Keratinocyte (primary cell): ENCODE measurements at regions not wholly inside any gene's neighbourhood (a gene's known extent, or its start where the extent isn't known, plus 50 kb on each side); places are given as distances from the start of the nearest gene placed in this dataset.

Experiments used
- DNase-seq: peaks from one replicate; pipeline ENCODE4 v3.0.0-alpha.2; 2011; ENCODE audit warnings: low read depth, missing footprints, low spot score
- FAIRE-seq: peaks from 2 replicates; lab custom pipeline; 2011; peaks lifted over from hg19 to GRCh38; lab: Jason Lieb, UNC
- H2AFZ ChIP-seq: 2 replicates; pipeline ENCODE4 v1.6.0; 2012; ENCODE audit warnings: low read length, control low read depth, inconsistent platforms; ENCODE audit not compliant: control insufficient read depth
- H3K27ac ChIP-seq: 2 replicates; pipeline ENCODE4 v1.5.1; 2011; ENCODE audit warnings: low read length; ENCODE audit not compliant: control insufficient read depth, insufficient read depth
- H3K27me3 ChIP-seq: 3 replicates; pipeline ENCODE4 v1.6.0; 2011; ENCODE audit warnings: low read length; ENCODE audit not compliant: control insufficient read depth, insufficient read depth; ENCODE audit errors: extremely low read depth
- H3K36me3 ChIP-seq, 2 experiments: 2 replicates in 1 of 2; 3 replicates in 1 of 2; pipeline ENCODE4 v1.5.1; 2011; ENCODE audit warnings: low read length in 2 of 2, mild to moderate bottlenecking in 1 of 2; ENCODE audit not compliant: control insufficient read depth in 2 of 2, insufficient read depth in 2 of 2; ENCODE audit errors: extremely low read depth in 1 of 2
- H3K4me1 ChIP-seq: 3 replicates; pipeline ENCODE4 v1.5.1; 2011; ENCODE audit warnings: low read length; ENCODE audit not compliant: control insufficient read depth, insufficient read depth; ENCODE audit errors: extremely low read depth
- H3K4me2 ChIP-seq: 3 replicates; pipeline ENCODE4 v1.6.0; 2011; ENCODE audit warnings: low read depth, low read length; ENCODE audit not compliant: control insufficient read depth, insufficient read depth; ENCODE audit errors: extremely low read depth
- H3K4me3 ChIP-seq, 3 experiments: fragments of 200-600 bp in 1 of 3; sonication (generic) in 1 of 3; 2 replicates in 2 of 3; 3 replicates in 1 of 3; pipeline ENCODE4 v1.5.1; 2011 to 2016; ENCODE audit warnings: low read length in 3 of 3, mild to moderate bottlenecking in 3 of 3, control low read depth in 2 of 3, inconsistent platforms in 1 of 3, low read depth in 1 of 3, mixed read lengths in 1 of 3, mixed run types in 1 of 3, moderate library complexity in 1 of 3; ENCODE audit not compliant: control insufficient read depth in 2 of 3, insufficient read depth in 2 of 3; ENCODE audit errors: extremely low read depth in 1 of 3
- H3K79me2 ChIP-seq: 2 replicates; pipeline ENCODE4 v1.6.0; 2012; ENCODE audit warnings: low read length; ENCODE audit not compliant: control insufficient read depth, insufficient read depth
- H3K9ac ChIP-seq: 3 replicates; pipeline ENCODE4 v1.6.0; 2011; ENCODE audit warnings: low read length; ENCODE audit not compliant: control insufficient read depth, insufficient read depth; ENCODE audit errors: extremely low read depth
- H3K9me1 ChIP-seq: 3 replicates; pipeline ENCODE4 v1.6.0; 2011; ENCODE audit warnings: low read length; ENCODE audit not compliant: control insufficient read depth, insufficient read depth; ENCODE audit errors: extremely low read depth
- H3K9me3 ChIP-seq: 2 replicates; pipeline ENCODE4 v1.5.1; 2012; ENCODE audit warnings: low read depth, low read length; ENCODE audit not compliant: control insufficient read depth
- H4K20me1 ChIP-seq: 3 replicates; pipeline ENCODE4 v1.6.0; 2011; ENCODE audit warnings: low read length; ENCODE audit not compliant: control insufficient read depth, insufficient read depth; ENCODE audit errors: extremely low read depth
- CTCF ChIP-seq, 3 experiments: IDR thresholded peaks in 1 of 3; conservative IDR thresholded peaks in 1 of 3; optimal IDR thresholded peaks in 1 of 3; 2 replicates in 2 of 3; 3 replicates in 1 of 3; pipeline versions ENCODE3 to v1.5.1; 2011; ENCODE audit warnings: low read length in 3 of 3, mild to moderate bottlenecking in 3 of 3, moderate library complexity in 2 of 3, control low read depth in 1 of 3, inconsistent platforms in 1 of 3; ENCODE audit not compliant: insufficient read depth in 2 of 3; ENCODE audit errors: extremely low read depth in 1 of 3
- EZH2 ChIP-seq: IDR thresholded peaks from one replicate; pipeline ENCODE4 v1.6.1; 2012; ENCODE audit warnings: inconsistent platforms, mild to moderate bottlenecking, low read length, moderate library complexity
- dilution Hi-C: fragments of 300-500 bp; cut with MboI; formaldehyde crosslinking; loops from one replicate; pipeline ENCODE4 v1.7.0; 2020; ENCODE audit warnings: low sequenced_read_pairs; ENCODE audit not compliant: extremely low pct_ligation_motif_present

GRCh38 chr22:48594016-48594756 is 1233.5 kb downstream of the BRD1 start:
- Histone ChIP-seq H3K9ac (no peak overlapping the region), H3K4me1 (no peaks in the 10 kb centered on the region), H3K4me2 (no peak overlapping the region), H2AFZ (no peak overlapping the region), H3K9me3 (peaks cover 28% of the 10 kb centered on the region), H3K9me1 (no peaks in the 10 kb centered on the region), H3K79me2 (no peaks in the 10 kb centered on the region), H4K20me1 (no peaks in the 10 kb centered on the region), H3K27ac (no peak overlapping the region), H3K27me3 (no peaks in the 10 kb centered on the region), H3K36me3 (no peaks in the 10 kb centered on the region), H3K4me3 (no peak overlapping the region)
- dilution Hi-C loops = no loop called here
- FAIRE-seq = no peak
- no peak for DNase-seq
- TF ChIP-seq EZH2 (no peak), CTCF (optimal IDR thresholded peaks at IDR 0.05 in 1 of 3, IDR thresholded peaks at IDR 0.05 in 1 of 3, conservative IDR thresholded peaks at IDR 0.05 in 1 of 3; ENCODE audit: extremely low read depth in 1 of 3, insufficient read depth in 2 of 3, low read length in 3 of 3) (no peak)

GRCh38 chr22:48593551-48593950 is 1234.1 kb downstream of the BRD1 start:
- no peaks in the 10 kb centered on the region for H3K9me1 ChIP-seq
- H4K20me1 ChIP-seq = no peaks in the 10 kb centered on the region
- H3K4me1 ChIP-seq = no peaks in the 10 kb centered on the region
- no peaks in the 10 kb centered on the region for H3K79me2 ChIP-seq
- H3K27me3 ChIP-seq = no peaks in the 10 kb centered on the region
- H3K4me3 ChIP-seq = no peak overlapping the region
- TF ChIP-seq CTCF (optimal IDR thresholded peaks at IDR 0.05 in 1 of 3, IDR thresholded peaks at IDR 0.05 in 1 of 3, conservative IDR thresholded peaks at IDR 0.05 in 1 of 3; ENCODE audit: extremely low read depth in 1 of 3, insufficient read depth in 2 of 3, low read length in 3 of 3) = no peak
- TF ChIP-seq EZH2 = no peak
- no peak overlapping the region for H3K4me2 ChIP-seq
- H3K36me3 ChIP-seq = no peaks in the 10 kb centered on the region
- no peak for FAIRE-seq
- dilution Hi-C loops = no loop called here
- H3K27ac ChIP-seq = no peak overlapping the region
- H3K9ac ChIP-seq = no peak overlapping the region
- DNase-seq = no peak
- peaks cover 24% of the 10 kb centered on the region for H3K9me3 ChIP-seq
- no peak overlapping the region for H2AFZ ChIP-seq
